ENCODE measurements at regions not wholly inside any gene's neighbourhood (a gene's known extent, or its start where the extent isn't known, plus 50 kb on each side); places are given as distances from the start of the nearest gene placed in this dataset.

GRCh38 chr2:234550511-234551107 is 53.7 kb upstream of the ARL4C start:
- DNase-seq: peak; percentile 46

- DNase-seq: no peak
These were observed 53.2 kb upstream of the ARL4C start for GRCh38 chr2:234550056-234550455.

GRCh38 chr2:234548695-234549420 is 52.0 kb upstream of the ARL4C start:
- no peak for DNase-seq

- DNase-seq: no peak
These were observed 49.9 kb upstream of the ARL4C start for GRCh38 chr2:234546770-234547169.
